HPDE6-E6E7 (cell line): ENCODE measurements at regions not wholly inside any gene's neighbourhood (a gene's known extent, or its start where the extent isn't known, plus 50 kb on each side); places are given as distances from the start of the nearest gene placed in this dataset.
"Not testable (repeated sequence)": the region's sequence is repeated elsewhere in the genome, so short reads cannot be mapped to it uniquely, and the experiment has no call there.

Experiments used
- DNase-seq: peaks from one replicate; pipeline ENCODE4 v3.0.0; 2011; ENCODE audit warnings: missing footprints; ENCODE audit errors: extremely low spot score

- DNase-seq, result no peak
Measured at GRCh38 chr1:239112101-239112935, 274.1 kb upstream of the CHRM3 start.

GRCh38 chr1:239107676-239108075, 278.7 kb upstream of the CHRM3 start:
- no peak for DNase-seq

- DNase-seq, result not testable (repeated sequence)
Measured at GRCh38 chr1:239106689-239107088, 279.7 kb upstream of the CHRM3 start.

GRCh38 chr1:239098400-239099037, 287.8 kb upstream of the CHRM3 start:
- no peak for DNase-seq

GRCh38 chr1:239091537-239091936, 294.8 kb upstream of the CHRM3 start:
- DNase-seq, result no peak

GRCh38 chr1:239084459-239085080, 301.8 kb upstream of the CHRM3 start:
- no peak for DNase-seq

GRCh38 chr1:239081947-239082346, 304.4 kb upstream of the CHRM3 start:
- DNase-seq, result not testable (repeated sequence)

- no peak for DNase-seq
Measured at GRCh38 chr1:239067480-239067879, 318.9 kb upstream of the CHRM3 start.

- DNase-seq, result no peak
Measured at GRCh38 chr1:239067058-239067457, 319.3 kb upstream of the CHRM3 start.

GRCh38 chr1:239061770-239062169, 324.6 kb upstream of the CHRM3 start:
- DNase-seq, result no peak

- DNase-seq, result no peak
Measured at GRCh38 chr1:239058190-239058589, 328.2 kb upstream of the CHRM3 start.

GRCh38 chr1:239056940-239057339, 329.4 kb upstream of the CHRM3 start:
- DNase-seq, result no peak

GRCh38 chr1:239053279-239053678, 333.1 kb upstream of the CHRM3 start:
- no peak for DNase-seq

GRCh38 chr1:239049571-239049970, 336.8 kb upstream of the CHRM3 start:
- DNase-seq, result no peak

GRCh38 chr1:239044829-239045228, 341.5 kb upstream of the CHRM3 start:
- no peak for DNase-seq

- no peak for DNase-seq
Measured at GRCh38 chr1:239040523-239040922, 345.8 kb upstream of the CHRM3 start.

GRCh38 chr1:239031310-239031709, 355.1 kb upstream of the CHRM3 start:
- DNase-seq, result no peak

- no peak for DNase-seq
Measured at GRCh38 chr1:239025997-239026694, 360.2 kb upstream of the CHRM3 start.

- DNase-seq, result no peak
Measured at GRCh38 chr1:239025223-239025622, 361.1 kb upstream of the CHRM3 start.

- no peak for DNase-seq
Measured at GRCh38 chr1:239023732-239024360, 362.5 kb upstream of the CHRM3 start.

GRCh38 chr1:239016337-239016736, 370.0 kb upstream of the CHRM3 start:
- no peak for DNase-seq

GRCh38 chr1:239011382-239011781, 375.0 kb upstream of the CHRM3 start:
- DNase-seq, result no peak
